WI38 (cell line): ENCODE measurements at regions not wholly inside any gene's neighbourhood (a gene's known extent, or its start where the extent isn't known, plus 50 kb on each side); places are given as distances from the start of the nearest gene placed in this dataset.
A peak's percentile ranks its signal among the peaks of the same experiment; 100 is the strongest.

ENCODE experiments used
- H3K4me3 ChIP-seq: 2 replicates; pipeline ENCODE4 v1.5.1; 2011; ENCODE audit warnings: low read depth, mild to moderate bottlenecking, control low read depth, low read length
- TF ChIP-seq, protein P1 (sequence below): IDR thresholded peaks from 2 replicates; pipeline ENCODE4 v1.5.1; 2012; ENCODE audit warnings: low read depth, mild to moderate bottlenecking, control low read depth, low read length

DNA sequence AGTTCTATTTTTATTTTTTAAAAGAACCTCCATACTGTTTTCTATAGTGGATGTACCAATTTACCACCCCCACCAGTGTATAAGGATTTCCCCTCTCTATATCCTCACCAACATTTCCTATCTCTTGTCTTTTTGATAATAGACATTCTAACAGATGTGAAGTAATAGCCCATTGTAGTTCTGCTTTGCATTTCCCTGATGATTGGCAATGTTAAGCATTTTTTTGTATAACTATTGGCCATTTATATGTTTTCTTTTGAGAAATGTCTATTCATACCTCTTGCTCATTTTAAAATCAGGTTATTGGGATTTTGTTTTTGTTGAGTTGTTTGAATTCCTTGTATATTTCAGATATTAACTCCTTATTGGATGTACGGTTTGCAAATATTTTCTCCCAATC lies 251.1 kb upstream of the HTR2C start:
- H3K4me3 ChIP-seq, result no peak overlapping the region
- TF ChIP-seq, protein P1, sequence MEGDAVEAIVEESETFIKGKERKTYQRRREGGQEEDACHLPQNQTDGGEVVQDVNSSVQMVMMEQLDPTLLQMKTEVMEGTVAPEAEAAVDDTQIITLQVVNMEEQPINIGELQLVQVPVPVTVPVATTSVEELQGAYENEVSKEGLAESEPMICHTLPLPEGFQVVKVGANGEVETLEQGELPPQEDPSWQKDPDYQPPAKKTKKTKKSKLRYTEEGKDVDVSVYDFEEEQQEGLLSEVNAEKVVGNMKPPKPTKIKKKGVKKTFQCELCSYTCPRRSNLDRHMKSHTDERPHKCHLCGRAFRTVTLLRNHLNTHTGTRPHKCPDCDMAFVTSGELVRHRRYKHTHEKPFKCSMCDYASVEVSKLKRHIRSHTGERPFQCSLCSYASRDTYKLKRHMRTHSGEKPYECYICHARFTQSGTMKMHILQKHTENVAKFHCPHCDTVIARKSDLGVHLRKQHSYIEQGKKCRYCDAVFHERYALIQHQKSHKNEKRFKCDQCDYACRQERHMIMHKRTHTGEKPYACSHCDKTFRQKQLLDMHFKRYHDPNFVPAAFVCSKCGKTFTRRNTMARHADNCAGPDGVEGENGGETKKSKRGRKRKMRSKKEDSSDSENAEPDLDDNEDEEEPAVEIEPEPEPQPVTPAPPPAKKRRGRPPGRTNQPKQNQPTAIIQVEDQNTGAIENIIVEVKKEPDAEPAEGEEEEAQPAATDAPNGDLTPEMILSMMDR, result no peak

DNA sequence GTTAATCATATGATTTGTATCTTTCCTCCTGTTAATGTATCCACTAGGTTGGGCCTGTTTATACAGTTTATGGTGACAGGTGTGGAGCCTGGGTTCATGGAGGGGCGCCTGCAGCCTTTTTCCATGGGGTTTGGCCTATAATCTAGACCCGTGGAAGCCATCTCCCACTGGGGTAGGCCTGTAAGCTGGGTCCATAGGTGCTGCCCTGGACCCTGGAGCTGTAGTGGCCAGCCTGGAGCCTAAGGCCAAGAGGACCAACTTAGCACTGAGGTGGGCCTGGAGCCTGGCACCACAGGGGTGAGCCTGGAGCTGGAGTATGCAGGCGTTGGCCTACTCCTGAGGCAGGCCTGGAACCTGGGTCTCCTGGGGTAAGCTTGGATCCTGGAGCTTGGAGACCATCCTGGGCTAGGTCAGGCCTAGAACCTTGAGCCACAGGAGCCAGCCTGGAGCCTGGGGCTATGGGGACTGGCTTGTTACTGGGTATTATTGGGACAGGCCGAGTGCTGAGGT lies 249.4 kb upstream of the HTR2C start:
- TF ChIP-seq, protein P1, result no peak
- no peak overlapping the region for H3K4me3 ChIP-seq

DNA sequence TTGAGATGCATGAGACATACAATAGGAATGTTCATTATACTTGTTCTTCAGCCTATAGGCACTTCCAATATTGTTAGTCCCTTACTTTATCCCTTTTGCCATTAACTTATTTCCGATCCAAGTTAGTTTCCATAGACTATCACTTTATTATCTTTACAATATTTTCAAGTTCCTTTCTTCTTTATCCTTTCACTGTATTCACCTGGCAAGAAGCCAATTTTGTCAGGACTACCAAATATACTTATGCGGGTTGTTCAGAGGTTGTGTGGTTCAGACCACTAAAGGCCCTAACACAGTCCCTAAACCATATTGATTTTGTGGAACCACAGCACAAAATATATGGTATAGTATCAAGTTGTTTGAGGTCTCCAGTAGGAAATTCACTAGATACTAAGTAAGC lies 245.0 kb upstream of the HTR2C start:
- H3K4me3 ChIP-seq, result no peak overlapping the region
- TF ChIP-seq, protein P1, result no peak

DNA sequence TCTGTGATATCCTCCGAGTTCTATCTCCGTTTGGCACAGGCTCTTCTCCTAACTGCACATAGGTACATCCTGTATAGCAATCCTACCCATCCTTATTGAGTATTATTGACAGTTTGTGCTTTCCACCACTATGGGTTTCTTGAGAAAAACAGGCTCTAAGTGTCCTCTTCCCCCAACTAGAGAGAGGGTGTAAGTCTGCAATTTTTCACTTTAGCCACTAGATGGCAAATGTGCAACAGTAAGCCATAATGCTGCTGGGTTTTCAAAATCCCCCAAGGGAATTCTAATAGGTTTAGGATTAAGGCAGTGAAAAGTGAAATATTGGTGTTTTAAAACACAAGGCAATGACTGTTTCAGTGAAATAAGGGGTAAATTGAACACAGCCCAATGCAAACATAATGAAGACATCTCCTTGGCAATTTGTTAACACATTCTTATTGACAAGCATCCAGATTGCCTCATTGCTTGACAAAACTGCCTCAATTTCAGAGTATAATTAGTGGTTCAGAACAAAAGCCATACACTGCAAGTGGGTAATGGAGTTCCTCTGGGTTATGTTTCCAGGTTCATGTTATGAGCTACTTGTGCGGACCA lies 239.0 kb upstream of the HTR2C start:
- TF ChIP-seq, protein P1, result peak; percentile 63

DNA sequence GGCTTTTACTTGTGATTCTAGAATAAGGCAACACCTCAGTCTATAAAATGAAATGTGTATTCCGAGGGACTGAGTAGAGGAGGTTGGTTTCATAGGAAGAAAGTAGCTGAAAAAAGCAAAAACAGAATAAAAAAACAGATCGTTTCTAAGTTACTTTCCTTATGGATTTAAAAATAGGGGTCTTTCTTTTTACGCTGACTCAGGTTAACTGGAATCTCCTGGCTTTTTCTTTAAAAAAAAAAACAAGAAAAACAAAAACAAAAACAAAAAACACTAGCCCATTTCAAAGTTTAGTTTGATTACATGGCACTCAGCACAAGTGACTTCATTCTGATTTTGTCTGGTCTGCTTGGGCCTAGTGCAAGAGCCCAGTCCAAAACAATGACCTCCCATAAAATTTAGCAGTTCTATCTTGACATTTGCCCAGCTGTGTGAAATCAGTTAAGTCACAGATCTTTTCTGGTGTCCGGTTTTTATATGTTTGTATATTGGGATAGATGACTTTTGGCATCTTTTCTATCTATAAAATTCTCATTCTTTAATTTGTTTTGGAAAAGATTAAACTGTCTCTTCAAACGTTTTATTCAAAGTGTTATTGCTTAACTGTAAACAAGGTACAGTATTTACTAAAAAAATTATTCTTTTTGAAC lies 222.7 kb upstream of the HTR2C start:
- TF ChIP-seq, protein P1, result no peak
- H3K4me3 ChIP-seq, result no peak overlapping the region

More for the DNA sequence above, 239.0 kb upstream of the HTR2C start:
- no peak overlapping the region for H3K4me3 ChIP-seq

DNA sequence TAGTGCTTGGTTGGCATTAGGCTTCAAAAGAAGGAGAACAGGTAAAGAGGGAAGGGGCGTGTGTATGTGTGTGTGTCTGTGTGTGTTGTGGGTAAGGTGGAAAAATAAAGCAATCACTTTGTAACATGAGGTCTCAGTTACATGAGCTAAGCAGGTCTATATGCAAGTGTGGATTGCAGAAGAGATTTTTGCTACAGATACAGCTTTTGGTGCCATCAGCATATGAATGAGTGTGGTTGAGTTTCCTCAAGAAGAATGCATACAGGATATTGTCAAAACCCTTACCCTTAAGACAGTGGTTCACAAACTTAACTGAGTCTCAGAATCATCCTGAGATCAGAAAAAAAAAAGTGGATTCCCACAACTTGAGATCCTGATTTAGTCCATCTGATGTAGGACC lies 220.5 kb upstream of the HTR2C start:
- TF ChIP-seq, protein P1, result no peak
- no peak overlapping the region for H3K4me3 ChIP-seq

DNA sequence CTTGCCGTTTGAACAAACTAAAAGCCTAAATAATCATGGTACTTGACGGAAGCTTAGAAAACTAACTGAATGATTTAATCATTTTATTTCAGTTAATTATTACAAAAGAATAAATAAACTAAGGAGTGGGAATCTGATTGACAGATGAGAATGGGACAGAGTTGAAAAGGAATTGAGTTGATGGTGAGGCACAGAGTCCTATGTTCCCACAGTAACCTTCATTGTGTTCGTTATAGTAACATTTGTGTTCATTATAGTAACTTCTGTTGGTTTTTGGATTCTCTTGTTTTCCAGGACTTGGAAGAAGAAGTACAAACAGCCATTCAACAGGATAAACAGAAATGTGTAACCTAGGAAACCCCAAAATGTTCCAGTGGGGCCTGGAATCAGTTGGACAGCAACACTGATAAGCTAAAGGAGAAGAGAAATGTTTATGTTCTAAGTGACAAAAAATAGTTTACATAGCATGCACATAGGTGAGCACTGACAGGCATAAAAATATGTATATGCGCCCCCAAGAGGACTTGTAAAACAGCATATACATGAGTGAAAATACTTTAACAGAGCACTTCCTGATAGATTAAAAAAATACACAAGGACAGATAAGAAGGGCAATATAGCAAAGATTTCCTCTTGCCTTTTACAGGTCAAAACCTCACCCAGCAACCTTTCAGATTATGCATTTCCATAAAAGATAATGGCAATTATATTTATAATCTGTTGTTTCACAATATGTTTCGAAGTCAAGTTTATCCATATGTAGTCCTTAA lies 218.6 kb upstream of the HTR2C start:
- TF ChIP-seq, protein P1, result no peak

More for the DNA sequence above, 218.6 kb upstream of the HTR2C start:
- H3K4me3 ChIP-seq, result no peak overlapping the region
